ENCODE measurements at regions not wholly inside any gene's neighbourhood (a gene's known extent, or its start where the extent isn't known, plus 50 kb on each side); places are given as distances from the start of the nearest gene placed in this dataset.

DNA sequence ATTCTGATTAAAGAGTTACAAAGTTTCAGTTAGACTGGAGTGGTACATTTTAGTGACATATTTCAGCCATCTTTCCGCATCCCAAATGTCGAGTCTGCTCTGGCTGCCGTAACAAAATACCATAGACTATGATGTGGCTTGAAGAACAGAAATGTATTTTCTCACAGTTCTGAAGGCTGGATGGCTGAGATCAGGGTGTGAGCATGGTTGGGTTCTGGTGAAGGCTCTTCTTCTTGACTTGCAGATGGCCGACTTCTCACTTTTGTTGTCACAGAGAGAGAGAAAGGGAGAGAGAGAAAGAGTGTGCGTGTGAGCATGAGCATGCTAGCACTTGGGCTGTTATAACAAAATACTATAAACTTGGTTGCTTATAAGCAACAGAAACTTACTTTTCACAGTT is 335.4 kb upstream of the RAG2 start:
- POLR2A ChIA-PET = no interaction called here
- Mint-ChIP-seq H3K27me3 (no peaks in the 10 kb centered on the region), H3K4me3 (no peak overlapping the region), H3K4me1 (ENCODE audit: low read depth) (no peaks in the 10 kb centered on the region), H3K27ac (no peak overlapping the region), H3K9me3 (no peaks in the 10 kb centered on the region), H3K36me3 (ENCODE audit: low read depth) (no peaks in the 10 kb centered on the region)
- TF ChIP-seq, protein P1, sequence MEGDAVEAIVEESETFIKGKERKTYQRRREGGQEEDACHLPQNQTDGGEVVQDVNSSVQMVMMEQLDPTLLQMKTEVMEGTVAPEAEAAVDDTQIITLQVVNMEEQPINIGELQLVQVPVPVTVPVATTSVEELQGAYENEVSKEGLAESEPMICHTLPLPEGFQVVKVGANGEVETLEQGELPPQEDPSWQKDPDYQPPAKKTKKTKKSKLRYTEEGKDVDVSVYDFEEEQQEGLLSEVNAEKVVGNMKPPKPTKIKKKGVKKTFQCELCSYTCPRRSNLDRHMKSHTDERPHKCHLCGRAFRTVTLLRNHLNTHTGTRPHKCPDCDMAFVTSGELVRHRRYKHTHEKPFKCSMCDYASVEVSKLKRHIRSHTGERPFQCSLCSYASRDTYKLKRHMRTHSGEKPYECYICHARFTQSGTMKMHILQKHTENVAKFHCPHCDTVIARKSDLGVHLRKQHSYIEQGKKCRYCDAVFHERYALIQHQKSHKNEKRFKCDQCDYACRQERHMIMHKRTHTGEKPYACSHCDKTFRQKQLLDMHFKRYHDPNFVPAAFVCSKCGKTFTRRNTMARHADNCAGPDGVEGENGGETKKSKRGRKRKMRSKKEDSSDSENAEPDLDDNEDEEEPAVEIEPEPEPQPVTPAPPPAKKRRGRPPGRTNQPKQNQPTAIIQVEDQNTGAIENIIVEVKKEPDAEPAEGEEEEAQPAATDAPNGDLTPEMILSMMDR (IDR thresholded peaks at IDR 0.05) = no peak
- ATAC-seq = no peak
- intact Hi-C loops (cut with micrococcal nuclease) = no loop called here
- no peak for DNase-seq
- CTCF ChIA-PET = no interaction called here

DNA sequence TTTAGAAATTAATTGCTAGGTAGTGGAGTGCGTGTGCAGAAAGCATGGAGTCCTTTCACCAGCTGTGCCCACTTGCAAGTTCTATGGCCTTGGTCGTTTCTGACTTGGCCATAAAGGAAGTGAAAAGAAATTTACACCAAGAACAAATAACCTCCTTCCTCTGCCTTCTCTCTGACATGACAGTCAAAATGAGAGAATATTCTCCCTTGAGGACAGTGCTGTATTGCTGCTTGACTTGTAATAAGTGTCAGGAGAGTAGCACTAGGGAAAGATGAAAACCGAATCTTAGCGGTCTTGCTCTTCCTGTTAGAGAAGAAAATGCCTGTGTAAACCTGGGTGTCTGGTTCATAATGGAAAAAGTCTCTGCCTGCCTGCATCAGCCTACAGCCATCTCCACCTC is 333.1 kb upstream of the RAG2 start:
- Mint-ChIP-seq H3K9me3 (no peaks in the 10 kb centered on the region), H3K36me3 (ENCODE audit: low read depth) (no peaks in the 10 kb centered on the region), H3K4me1 (ENCODE audit: low read depth) (no peaks in the 10 kb centered on the region), H3K4me3 (no peak overlapping the region), H3K27ac (no peak overlapping the region), H3K27me3 (no peaks in the 10 kb centered on the region)
- TF ChIP-seq, protein P1 (IDR thresholded peaks at IDR 0.05) = no peak
- ATAC-seq (no peak), DNase-seq (no peak)
- intact Hi-C loops (cut with micrococcal nuclease) = no loop called here
- ChIA-PET POLR2A (no interaction called here), CTCF (no interaction called here)

DNA sequence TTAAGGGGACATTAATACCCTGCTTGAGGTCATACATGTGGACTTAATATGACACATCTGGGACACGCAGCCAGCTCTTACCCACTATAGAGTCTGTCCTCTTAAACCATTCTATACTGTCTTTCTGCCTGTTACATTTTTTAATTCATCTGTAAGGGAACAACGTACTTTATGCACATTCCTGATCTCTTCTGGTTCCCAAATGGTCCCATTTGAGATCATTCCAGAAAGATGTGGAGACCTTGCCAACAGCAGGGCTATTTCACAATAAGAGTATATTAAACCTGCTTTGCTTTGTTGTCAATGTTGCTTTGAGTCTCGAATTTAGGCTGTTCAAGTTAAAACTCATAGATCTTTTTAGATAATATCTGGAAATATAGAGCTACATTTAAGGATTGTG is 332.2 kb upstream of the RAG2 start:
- DNase-seq (no peak), ATAC-seq (no peak)
- Mint-ChIP-seq H3K4me3 (no peak overlapping the region), H3K27ac (no peak overlapping the region), H3K9me3 (no peaks in the 10 kb centered on the region), H3K27me3 (no peaks in the 10 kb centered on the region), H3K36me3 (ENCODE audit: low read depth) (no peaks in the 10 kb centered on the region), H3K4me1 (ENCODE audit: low read depth) (no peaks in the 10 kb centered on the region)
- ChIA-PET CTCF (interaction anchor here (1.4 kb wide), 1 partner anchor 11 kb away, joined by 3 read pairs; no protein-coding TSS in a partner anchor), POLR2A (no interaction called here)
- TF ChIP-seq, protein P1 (IDR thresholded peaks at IDR 0.05) = no peak
- intact Hi-C loops (cut with micrococcal nuclease) = no loop called here

DNA sequence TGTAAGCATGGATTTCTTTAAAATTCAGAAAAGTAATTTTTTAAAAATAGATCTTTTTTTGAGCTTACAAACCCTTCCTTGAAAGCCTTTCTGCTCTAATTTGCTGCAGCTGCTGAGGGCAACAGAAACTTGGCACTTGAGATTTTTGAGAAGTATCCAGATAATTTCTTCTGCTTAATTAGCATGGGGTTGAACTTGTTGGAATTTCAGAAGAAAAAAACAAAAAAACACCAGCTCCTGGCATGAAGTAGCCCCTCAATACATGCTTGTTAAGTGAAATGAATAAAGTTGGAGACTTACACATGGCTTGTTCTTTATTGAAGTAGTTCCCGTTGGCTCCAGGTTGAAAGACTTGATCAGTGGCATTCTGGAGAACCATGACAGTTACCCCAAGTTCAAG is 331.4 kb upstream of the RAG2 start:
- Mint-ChIP-seq H3K27ac (no peak overlapping the region), H3K4me3 (no peak overlapping the region), H3K27me3 (no peaks in the 10 kb centered on the region), H3K36me3 (ENCODE audit: low read depth) (no peaks in the 10 kb centered on the region), H3K9me3 (no peaks in the 10 kb centered on the region), H3K4me1 (ENCODE audit: low read depth) (no peaks in the 10 kb centered on the region)
- ChIA-PET CTCF (interaction anchor here (1.4 kb wide), 1 partner anchor 10 kb away, joined by 3 read pairs; no protein-coding TSS in a partner anchor), POLR2A (no interaction called here)
- DNase-seq (no peak), ATAC-seq (no peak)
- intact Hi-C loops (cut with micrococcal nuclease) = no loop called here
- TF ChIP-seq, protein P1 (IDR thresholded peaks at IDR 0.05) = no peak

DNA sequence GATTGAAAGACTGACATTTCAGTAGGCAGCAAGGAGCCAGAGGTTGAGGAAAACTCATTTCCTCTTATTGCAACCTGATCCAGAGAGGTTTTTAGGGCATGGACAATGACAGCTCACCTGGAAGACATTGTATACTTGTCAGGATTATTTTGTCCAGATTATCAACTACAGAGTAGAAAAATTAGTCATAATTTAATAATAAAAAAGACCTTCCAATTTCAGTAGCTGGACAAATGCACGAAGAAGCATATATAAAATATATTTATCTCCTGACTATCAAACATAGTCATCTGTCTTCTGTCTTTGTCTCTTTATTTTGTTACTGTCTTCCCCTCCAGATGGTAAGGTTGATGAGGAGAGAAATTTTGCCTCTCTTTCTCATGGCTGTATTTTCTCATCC is 330.6 kb upstream of the RAG2 start:
- Mint-ChIP-seq H3K36me3 (ENCODE audit: low read depth) (no peaks in the 10 kb centered on the region), H3K4me3 (no peak overlapping the region)

More for the DNA sequence above, 330.6 kb upstream of the RAG2 start:
- CTCF ChIA-PET = interaction anchor here (1.4 kb wide), 1 partner anchor 9 kb away, joined by 3 read pairs; no protein-coding TSS in a partner anchor
- Mint-ChIP-seq H3K4me1 (ENCODE audit: low read depth) (no peaks in the 10 kb centered on the region), H3K9me3 (no peaks in the 10 kb centered on the region), H3K27me3 (no peaks in the 10 kb centered on the region), H3K27ac (no peak overlapping the region)
- ATAC-seq = no peak
- DNase-seq = no peak
- intact Hi-C loops (cut with micrococcal nuclease) = no loop called here
- TF ChIP-seq, protein P1 (IDR thresholded peaks at IDR 0.05) = no peak
- POLR2A ChIA-PET = no interaction called here

All from activated CD8-positive, alpha-beta T cell treated with anti-CD3 and anti-CD28 coated beads for 36 hours (primary cell).